ENCODE measurements at regions not wholly inside any gene's neighbourhood (a gene's known extent, or its start where the extent isn't known, plus 50 kb on each side); places are given as distances from the start of the nearest gene placed in this dataset.
A peak's percentile ranks its signal among the peaks of the same experiment; 100 is the strongest.

GRCh38 chr3:168574455-168575158 is 478.9 kb upstream of the GOLIM4 start:
- no peak for DNase-seq

GRCh38 chr3:168570404-168571155 is 474.9 kb upstream of the GOLIM4 start:
- DNase-seq: no peak

- no peak for DNase-seq
These were observed 463.1 kb upstream of the GOLIM4 start for GRCh38 chr3:168558728-168559411.

- DNase-seq: no peak
These were observed 456.5 kb upstream of the GOLIM4 start for GRCh38 chr3:168552251-168552650.

GRCh38 chr3:168548719-168549118 is 453.0 kb upstream of the GOLIM4 start:
- DNase-seq: peak in 2 of 3 experiments; percentile 46 to 80

- no peak for DNase-seq
These were observed 451.0 kb upstream of the GOLIM4 start for GRCh38 chr3:168546707-168547106.

GRCh38 chr3:168545591-168545990 is 449.9 kb upstream of the GOLIM4 start:
- peak in 1 of 3 experiments; percentile 32 for DNase-seq

- peak in 1 of 3 experiments; percentile 19 for DNase-seq
These were observed 448.6 kb upstream of the GOLIM4 start for GRCh38 chr3:168544097-168544957.

- no peak for DNase-seq
These were observed 445.0 kb upstream of the GOLIM4 start for GRCh38 chr3:168540726-168541125.

- peak in 1 of 3 experiments; percentile 62 for DNase-seq
These were observed 444.2 kb upstream of the GOLIM4 start for GRCh38 chr3:168539909-168540308.

- DNase-seq: no peak
These were observed 439.0 kb upstream of the GOLIM4 start for GRCh38 chr3:168534761-168535160.

- no peak for DNase-seq
These were observed 437.9 kb upstream of the GOLIM4 start for GRCh38 chr3:168533600-168533999.

- no peak for DNase-seq
These were observed 436.4 kb upstream of the GOLIM4 start for GRCh38 chr3:168532135-168532534.

GRCh38 chr3:168531116-168531515 is 435.4 kb upstream of the GOLIM4 start:
- peak in 2 of 3 experiments; percentile 19 to 46 for DNase-seq

GRCh38 chr3:168524129-168524528 is 428.4 kb upstream of the GOLIM4 start:
- no peak for DNase-seq

GRCh38 chr3:168517249-168518071 is 421.7 kb upstream of the GOLIM4 start:
- DNase-seq: peak in 2 of 3 experiments; percentile 81 to 96

- DNase-seq: peak in 1 of 3 experiments; percentile 16
These were observed 418.5 kb upstream of the GOLIM4 start for GRCh38 chr3:168514252-168514651.

GRCh38 chr3:168512802-168513201 is 417.1 kb upstream of the GOLIM4 start:
- DNase-seq: no peak

GRCh38 chr3:168511428-168512014 is 415.8 kb upstream of the GOLIM4 start:
- DNase-seq: peak in 2 of 3 experiments; percentile 20 to 59

- DNase-seq: no peak
These were observed 410.9 kb upstream of the GOLIM4 start for GRCh38 chr3:168506589-168506988.

- no peak for DNase-seq
These were observed 405.8 kb upstream of the GOLIM4 start for GRCh38 chr3:168501570-168501969.

All from NCI-H1417 (cell line).